ENCODE measurements at regions not wholly inside any gene's neighbourhood (a gene's known extent, or its start where the extent isn't known, plus 50 kb on each side); places are given as distances from the start of the nearest gene placed in this dataset.

- no peaks in the 10 kb centered on the region for H3K27me3 ChIP-seq (ENCODE audit: insufficient read depth, low read length)
- TF ChIP-seq, protein P1, sequence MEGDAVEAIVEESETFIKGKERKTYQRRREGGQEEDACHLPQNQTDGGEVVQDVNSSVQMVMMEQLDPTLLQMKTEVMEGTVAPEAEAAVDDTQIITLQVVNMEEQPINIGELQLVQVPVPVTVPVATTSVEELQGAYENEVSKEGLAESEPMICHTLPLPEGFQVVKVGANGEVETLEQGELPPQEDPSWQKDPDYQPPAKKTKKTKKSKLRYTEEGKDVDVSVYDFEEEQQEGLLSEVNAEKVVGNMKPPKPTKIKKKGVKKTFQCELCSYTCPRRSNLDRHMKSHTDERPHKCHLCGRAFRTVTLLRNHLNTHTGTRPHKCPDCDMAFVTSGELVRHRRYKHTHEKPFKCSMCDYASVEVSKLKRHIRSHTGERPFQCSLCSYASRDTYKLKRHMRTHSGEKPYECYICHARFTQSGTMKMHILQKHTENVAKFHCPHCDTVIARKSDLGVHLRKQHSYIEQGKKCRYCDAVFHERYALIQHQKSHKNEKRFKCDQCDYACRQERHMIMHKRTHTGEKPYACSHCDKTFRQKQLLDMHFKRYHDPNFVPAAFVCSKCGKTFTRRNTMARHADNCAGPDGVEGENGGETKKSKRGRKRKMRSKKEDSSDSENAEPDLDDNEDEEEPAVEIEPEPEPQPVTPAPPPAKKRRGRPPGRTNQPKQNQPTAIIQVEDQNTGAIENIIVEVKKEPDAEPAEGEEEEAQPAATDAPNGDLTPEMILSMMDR (IDR thresholded peaks at IDR 0.05; ENCODE audit: low read length) = no peak
- no peak for TF ChIP-seq EZH2 (IDR thresholded peaks at IDR 0.05; ENCODE audit: borderline replicate concordance, low read length)
- no peaks in the 10 kb centered on the region for H3K36me3 ChIP-seq (ENCODE audit: insufficient read depth, low read length)
- no peaks in the 10 kb centered on the region for H3K79me2 ChIP-seq (ENCODE audit: insufficient read depth, low read length)
- no peaks in the 10 kb centered on the region for H3K4me1 ChIP-seq (ENCODE audit: insufficient read depth, low read length, severe bottlenecking)
- H3K9me3 ChIP-seq (ENCODE audit: low read length) = no peaks in the 10 kb centered on the region
- no peaks in the 10 kb centered on the region for H3F3A ChIP-seq (ENCODE audit: insufficient read depth, low read length)
- no peak overlapping the region for H2AFZ ChIP-seq (ENCODE audit: low read length)
- H3K9me2 ChIP-seq (ENCODE audit: low read depth, low read length) = no peaks in the 10 kb centered on the region
- no peaks in the 10 kb centered on the region for H4K20me1 ChIP-seq (ENCODE audit: insufficient read depth, low read length)
- H3K4me3 ChIP-seq (ENCODE audit: low read depth, low read length, poor library complexity, severe bottlenecking) = no peak overlapping the region
- no peak overlapping the region for H3K9ac ChIP-seq (ENCODE audit: low read length)
- H3K4me2 ChIP-seq (ENCODE audit: low read length) = no peak overlapping the region
- H3K27ac ChIP-seq (ENCODE audit: low read depth, low read length, poor library complexity, severe bottlenecking) = no peak overlapping the region
Observed at GRCh38 chr7:106575138-106575823, 85.7 kb downstream of the CCDC71L start.

DNA sequence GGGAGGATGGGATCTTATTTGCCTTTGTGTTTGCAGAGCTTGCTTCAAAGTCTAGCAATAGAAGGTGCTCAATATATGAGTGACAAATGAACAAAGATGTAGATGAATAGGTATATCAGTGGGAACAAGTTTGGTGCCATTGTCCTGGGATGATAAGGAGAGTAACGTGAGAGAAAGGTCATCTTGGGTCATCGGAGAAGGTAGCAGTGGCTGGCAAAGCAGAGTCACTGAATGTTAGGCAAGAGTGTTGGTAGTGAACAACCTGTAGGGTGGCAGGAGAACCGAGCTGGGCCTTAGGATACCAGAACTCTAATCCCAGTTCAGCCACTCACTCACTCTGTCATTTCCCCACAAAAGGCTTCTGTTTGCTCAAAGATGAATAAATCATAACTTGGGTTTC is 87.2 kb downstream of the CCDC71L start:
- no peaks in the 10 kb centered on the region for H3F3A ChIP-seq (ENCODE audit: insufficient read depth, low read length)
- H2AFZ ChIP-seq (ENCODE audit: low read length) = no peak overlapping the region
- H3K9ac ChIP-seq (ENCODE audit: low read length) = no peak overlapping the region
- H3K36me3 ChIP-seq (ENCODE audit: insufficient read depth, low read length) = no peaks in the 10 kb centered on the region
- no peak overlapping the region for H3K4me3 ChIP-seq (ENCODE audit: low read depth, low read length, poor library complexity, severe bottlenecking)
- H3K9me3 ChIP-seq (ENCODE audit: low read length) = no peaks in the 10 kb centered on the region
- no peaks in the 10 kb centered on the region for H3K79me2 ChIP-seq (ENCODE audit: insufficient read depth, low read length)
- no peaks in the 10 kb centered on the region for H3K27me3 ChIP-seq (ENCODE audit: insufficient read depth, low read length)
- no peaks in the 10 kb centered on the region for H4K20me1 ChIP-seq (ENCODE audit: insufficient read depth, low read length)
- TF ChIP-seq EZH2 (IDR thresholded peaks at IDR 0.05; ENCODE audit: borderline replicate concordance, low read length) = no peak
- TF ChIP-seq, protein P1 (IDR thresholded peaks at IDR 0.05; ENCODE audit: low read length) = no peak
- no peaks in the 10 kb centered on the region for H3K4me1 ChIP-seq (ENCODE audit: insufficient read depth, low read length, severe bottlenecking)
- no peaks in the 10 kb centered on the region for H3K9me2 ChIP-seq (ENCODE audit: low read depth, low read length)
- H3K27ac ChIP-seq (ENCODE audit: low read depth, low read length, poor library complexity, severe bottlenecking) = no peak overlapping the region
- H3K4me2 ChIP-seq (ENCODE audit: low read length) = no peak overlapping the region

DNA sequence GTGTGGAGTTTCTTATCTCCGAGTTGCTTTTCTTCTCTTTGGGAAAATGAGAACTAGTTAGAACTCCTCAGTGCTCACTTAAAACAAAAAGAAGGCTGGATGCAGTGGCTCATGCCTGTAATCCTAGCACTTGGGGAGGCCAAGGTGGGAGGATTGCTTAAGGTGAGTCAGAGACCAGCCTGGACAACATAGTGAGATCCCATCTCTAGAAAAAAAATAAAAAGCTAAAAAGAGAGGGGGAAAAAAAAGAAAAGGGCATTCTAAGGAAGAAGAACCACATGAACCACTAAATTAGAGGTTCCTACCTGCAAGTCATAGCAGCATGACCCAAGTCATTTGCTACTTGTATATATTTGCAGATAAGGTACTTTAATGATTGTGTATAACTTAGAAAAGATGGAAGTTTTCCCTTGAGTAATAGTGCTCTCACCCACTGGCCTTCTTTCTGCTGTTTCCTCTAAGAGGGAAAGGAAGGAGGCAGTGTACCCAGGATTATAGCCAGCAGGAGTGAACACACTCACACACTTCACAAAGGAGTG is 87.8 kb downstream of the CCDC71L start:
- TF ChIP-seq, protein P1 (IDR thresholded peaks at IDR 0.05; ENCODE audit: low read length) = no peak
- no peak for TF ChIP-seq EZH2 (IDR thresholded peaks at IDR 0.05; ENCODE audit: borderline replicate concordance, low read length)
- Histone ChIP-seq H3K4me3 (ENCODE audit: low read depth, low read length, poor library complexity, severe bottlenecking) (no peak overlapping the region), H3K27me3 (ENCODE audit: insufficient read depth, low read length) (no peaks in the 10 kb centered on the region), H3F3A (ENCODE audit: insufficient read depth, low read length) (no peaks in the 10 kb centered on the region), H3K27ac (ENCODE audit: low read depth, low read length, poor library complexity, severe bottlenecking) (no peak overlapping the region), H3K36me3 (ENCODE audit: insufficient read depth, low read length) (no peaks in the 10 kb centered on the region), H3K4me2 (ENCODE audit: low read length) (no peak overlapping the region), H4K20me1 (ENCODE audit: insufficient read depth, low read length) (no peaks in the 10 kb centered on the region), H3K4me1 (ENCODE audit: insufficient read depth, low read length, severe bottlenecking) (no peaks in the 10 kb centered on the region), H3K79me2 (ENCODE audit: insufficient read depth, low read length) (no peaks in the 10 kb centered on the region), H2AFZ (ENCODE audit: low read length) (no peak overlapping the region), H3K9me3 (ENCODE audit: low read length) (no peaks in the 10 kb centered on the region), H3K9me2 (ENCODE audit: low read depth, low read length) (no peaks in the 10 kb centered on the region), H3K9ac (ENCODE audit: low read length) (no peak overlapping the region)
